GM12892 (cell line): ENCODE measurements at regions not wholly inside any gene's neighbourhood (a gene's known extent, or its start where the extent isn't known, plus 50 kb on each side); places are given as distances from the start of the nearest gene placed in this dataset.

ENCODE experiments used
- POLR2A ChIP-seq: IDR thresholded peaks from 2 replicates; pipeline ENCODE4 v1.6.1; 2011; ENCODE audit warnings: low read depth, low read length, control low read depth
- POLR2AphosphoS5 ChIP-seq: IDR thresholded peaks from 2 replicates; pipeline ENCODE4 v1.6.1; 2011; ENCODE audit warnings: low read depth, low read length, control low read depth

DNA sequence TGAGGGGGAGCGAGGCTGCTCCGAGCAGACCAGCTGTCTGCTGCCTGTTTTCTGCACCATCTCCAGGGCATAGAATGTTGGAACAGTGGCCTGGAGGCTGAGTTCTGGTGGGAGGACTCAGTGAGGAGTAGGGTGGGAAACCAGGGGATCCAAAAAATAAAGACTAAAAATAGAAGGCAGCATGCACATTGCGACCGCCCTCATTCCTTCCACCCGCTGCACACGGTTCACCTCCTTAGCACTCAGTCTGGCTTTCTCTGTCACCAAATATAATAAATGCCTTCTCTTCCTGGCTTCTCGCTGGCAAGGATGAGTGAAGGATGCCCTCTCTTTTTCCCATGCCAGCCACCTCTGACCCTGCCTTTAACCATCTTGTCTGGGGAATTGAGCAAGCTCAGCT is 146.2 kb downstream of the AACS start:
- TF ChIP-seq POLR2A: no peak
- no peak for TF ChIP-seq POLR2AphosphoS5
